AG08395 (cell line): ENCODE measurements at regions not wholly inside any gene's neighbourhood (a gene's known extent, or its start where the extent isn't known, plus 50 kb on each side); places are given as distances from the start of the nearest gene placed in this dataset.

Source experiments
- DNase-seq: peaks from one replicate; pipeline ENCODE4 v3.0.0; 2012; ENCODE audit warnings: mixed read lengths, low spot score

DNA sequence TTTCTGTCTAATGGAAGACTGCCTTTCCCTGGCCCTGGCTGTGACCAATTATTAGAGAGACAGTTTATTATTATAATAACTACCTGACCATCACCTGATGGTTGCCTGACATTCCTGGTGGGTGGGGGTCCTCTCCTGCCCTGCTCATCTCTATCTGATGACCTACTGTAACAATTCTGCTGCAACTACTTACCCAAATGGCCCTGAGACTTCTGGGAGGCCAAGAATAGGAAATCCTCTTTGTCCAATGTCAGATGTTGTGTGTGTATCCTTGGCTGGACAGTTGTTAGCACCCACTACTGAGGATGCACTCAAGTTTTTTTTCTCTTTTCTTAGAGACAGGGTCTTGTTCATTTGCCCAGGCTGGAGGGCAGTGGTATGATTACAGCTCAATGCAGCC is 110.3 kb downstream of the DDX1 start:
- DNase-seq = no peak

GRCh38 chr2:15702452-15702851 is 110.8 kb downstream of the DDX1 start:
- no peak for DNase-seq

- DNase-seq = no peak
Observed at GRCh38 chr2:15703365-15703869, 111.7 kb downstream of the DDX1 start.

- no peak for DNase-seq
Observed at GRCh38 chr2:15704086-15704787, 112.6 kb downstream of the DDX1 start.

- no peak for DNase-seq
Observed at GRCh38 chr2:15704788-15705115, 113.1 kb downstream of the DDX1 start.

DNA sequence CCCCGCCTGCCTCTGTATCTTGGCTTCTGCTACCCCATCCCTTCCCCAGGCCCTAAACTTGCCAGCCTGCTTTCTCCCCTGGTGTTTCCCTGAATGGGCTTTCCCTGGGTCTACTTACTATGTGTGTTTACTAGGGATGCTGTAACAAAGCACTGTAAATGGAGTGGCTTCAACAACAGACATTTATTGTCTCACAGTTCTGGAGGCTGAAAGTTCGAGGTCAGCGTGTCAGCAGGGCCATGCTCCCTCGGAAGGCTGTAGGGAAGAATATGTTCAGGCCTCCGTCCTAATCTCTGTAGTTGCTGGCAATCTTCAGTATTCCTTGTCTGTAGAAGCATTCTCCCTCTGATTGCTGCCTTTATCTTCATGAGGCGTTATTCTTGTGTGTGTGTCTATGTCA is 113.6 kb downstream of the DDX1 start:
- DNase-seq = no peak

GRCh38 chr2:15705839-15706386 is 114.2 kb downstream of the DDX1 start:
- DNase-seq = no peak

DNA sequence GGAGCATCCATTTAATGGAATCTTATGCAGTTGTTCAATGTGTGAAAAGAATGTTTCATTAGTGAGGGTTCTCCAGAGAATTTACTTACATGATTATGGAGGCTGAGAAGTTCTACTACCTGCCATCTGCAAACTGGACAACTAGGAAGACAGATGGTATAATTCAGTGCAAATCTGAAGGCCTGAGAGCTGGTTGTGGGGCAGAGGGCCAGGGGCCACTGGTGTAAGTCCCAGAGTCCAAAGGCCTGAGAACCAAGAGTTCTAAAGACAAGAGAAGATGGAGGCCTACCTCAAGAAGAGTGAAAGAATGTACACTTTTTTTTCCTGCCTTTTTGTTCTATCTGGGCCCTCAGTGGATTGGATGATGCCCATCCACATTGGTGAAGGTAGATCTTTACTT is 114.8 kb downstream of the DDX1 start:
- no peak for DNase-seq

DNA sequence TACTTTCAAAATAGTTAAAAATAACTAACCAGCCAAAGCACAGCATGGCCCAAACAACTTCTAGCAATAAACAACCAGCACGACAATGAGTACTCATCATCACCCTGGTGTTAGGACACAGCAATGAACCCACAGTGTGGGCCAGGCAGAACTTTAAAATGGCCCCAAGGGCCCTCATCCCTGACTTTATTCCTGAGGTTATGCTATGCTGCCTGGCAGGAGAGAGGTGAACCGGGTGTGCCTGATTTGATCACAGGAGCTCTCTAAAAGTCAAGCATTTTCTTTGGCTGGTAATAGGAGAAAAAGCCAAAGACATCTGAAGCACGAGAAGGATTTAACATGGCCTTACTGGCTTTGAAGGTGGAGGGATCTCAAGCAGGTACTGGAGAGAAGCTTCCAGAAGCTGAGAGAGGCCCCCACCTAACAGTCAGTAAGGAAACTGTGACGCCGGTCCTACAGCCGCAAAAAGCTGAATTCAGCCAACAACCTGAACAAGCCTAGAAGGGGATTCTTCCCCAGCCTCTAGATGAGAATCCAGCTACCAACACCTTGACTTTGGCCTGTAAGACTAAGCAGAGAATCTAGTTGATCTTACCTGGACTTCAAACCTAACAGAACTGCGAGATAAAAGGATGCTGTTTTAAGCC is 115.4 kb downstream of the DDX1 start:
- no peak for DNase-seq

GRCh38 chr2:15708161-15708560 is 116.5 kb downstream of the DDX1 start:
- DNase-seq = no peak

DNA sequence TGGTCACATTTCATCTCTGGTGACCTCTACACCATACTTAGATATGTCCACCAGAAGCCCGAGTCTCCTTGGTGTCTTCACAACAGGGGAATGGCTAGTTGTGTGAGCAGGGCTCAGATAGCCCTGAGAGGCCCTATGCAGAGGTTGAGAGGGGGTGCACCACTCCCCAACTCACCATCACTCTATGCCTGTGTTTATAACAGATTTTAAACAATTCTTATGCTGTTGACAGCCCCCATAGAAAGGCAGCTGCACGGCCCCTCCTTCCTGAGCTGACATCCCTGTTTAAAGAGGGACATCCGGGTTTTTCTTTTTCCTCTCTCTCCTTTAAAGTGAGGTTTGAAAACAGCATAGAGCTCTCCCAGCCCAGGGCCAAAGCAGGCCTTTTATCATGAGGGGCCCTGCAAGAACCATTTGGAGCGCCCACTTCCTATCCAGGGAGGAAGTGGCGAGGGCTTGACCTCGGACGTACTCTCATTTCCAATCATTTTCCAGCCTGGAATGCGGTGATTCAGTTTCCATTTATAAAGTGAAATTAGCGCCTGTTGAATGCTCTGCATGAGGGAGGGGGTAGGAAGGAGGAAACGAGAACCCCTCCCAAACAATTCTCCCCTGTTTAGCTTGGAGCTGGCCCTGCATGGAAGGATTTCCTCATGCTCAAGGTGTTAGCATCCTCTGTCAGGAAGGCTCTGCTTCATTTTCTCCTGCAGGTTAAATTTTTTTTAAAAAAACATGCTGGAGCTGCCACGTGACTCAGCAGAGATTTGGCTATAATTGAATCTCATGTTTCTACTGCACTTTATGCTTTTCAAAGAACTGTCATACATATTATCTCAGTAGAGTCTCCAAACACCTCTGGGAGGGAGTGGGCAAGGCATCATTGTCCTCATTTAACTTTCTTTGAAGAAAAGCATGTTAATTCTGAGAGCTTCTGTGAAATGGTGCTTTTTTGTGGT is 117.5 kb downstream of the DDX1 start:
- no peak for DNase-seq

GRCh38 chr2:15711126-15711860 is 119.6 kb downstream of the DDX1 start:
- no peak for DNase-seq

GRCh38 chr2:15712551-15713342 is 121.1 kb downstream of the DDX1 start:
- DNase-seq = no peak

GRCh38 chr2:15713475-15713874 is 121.8 kb downstream of the DDX1 start:
- DNase-seq = no peak

- no peak for DNase-seq
Observed at GRCh38 chr2:15714002-15714401, 122.3 kb downstream of the DDX1 start.

GRCh38 chr2:15714609-15715008 is 122.9 kb downstream of the DDX1 start:
- DNase-seq = no peak

GRCh38 chr2:15715596-15715995 is 123.9 kb downstream of the DDX1 start:
- no peak for DNase-seq

DNA sequence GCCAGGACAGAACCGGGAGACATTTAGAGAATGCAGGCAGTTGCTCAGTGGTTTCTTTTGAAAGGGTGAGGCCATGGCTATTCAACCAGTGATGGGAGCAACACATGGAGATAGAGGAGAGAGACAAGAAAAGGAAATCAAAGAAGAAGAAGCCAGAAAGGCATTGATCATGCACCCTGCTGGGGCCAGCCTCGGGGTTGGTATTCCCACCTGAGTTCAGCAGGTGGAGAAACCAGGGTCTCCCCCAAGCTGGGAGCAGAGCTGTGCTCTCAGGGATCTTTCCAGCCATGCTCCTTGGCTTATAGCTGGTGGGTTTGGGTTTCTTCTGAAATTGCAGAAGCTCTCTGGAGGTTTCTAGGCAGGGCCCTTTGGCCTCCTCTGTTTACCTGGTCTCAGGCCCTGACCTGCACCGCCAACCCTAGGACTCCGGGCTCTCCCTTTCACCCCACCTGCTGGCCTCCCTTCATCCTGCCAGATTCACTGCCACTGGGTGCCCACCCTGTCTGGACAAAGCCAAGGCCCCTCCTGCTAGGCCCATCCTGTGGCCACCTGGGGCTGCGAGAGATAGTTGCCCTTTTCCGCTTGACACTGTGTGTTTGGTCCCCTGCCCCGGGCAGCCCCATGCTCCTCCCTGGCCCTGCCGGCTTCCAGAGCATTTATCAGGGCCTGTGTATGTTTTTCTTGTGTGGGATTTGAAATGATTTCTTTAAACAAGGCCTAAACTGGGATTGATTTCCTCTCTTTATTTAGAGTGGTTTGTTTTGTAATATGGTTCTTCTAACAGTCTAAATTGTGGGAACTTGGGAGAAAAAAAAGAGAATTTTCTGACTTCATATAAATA is 126.7 kb downstream of the DDX1 start:
- no peak for DNase-seq

DNA sequence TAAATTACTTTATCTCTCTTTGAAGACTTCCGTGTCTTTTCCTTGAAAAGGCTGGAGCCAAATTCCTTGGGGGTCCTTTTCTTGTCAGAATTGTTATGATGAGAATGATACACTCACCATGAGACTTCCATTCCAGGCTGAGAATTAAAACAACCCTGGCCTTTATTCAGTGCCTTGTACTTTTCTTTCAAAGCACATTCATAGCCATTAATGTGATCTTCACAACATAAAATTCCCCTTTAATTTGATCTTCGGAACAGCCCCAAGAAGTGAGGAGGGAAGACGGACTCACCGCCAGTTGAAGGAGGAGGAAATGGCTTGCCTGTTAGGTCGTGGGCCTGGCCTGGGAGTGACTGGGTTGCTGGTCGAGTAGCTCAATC is 127.3 kb downstream of the DDX1 start:
- DNase-seq = no peak
